ELR (cell line): ENCODE measurements at regions not wholly inside any gene's neighbourhood (a gene's known extent, or its start where the extent isn't known, plus 50 kb on each side); places are given as distances from the start of the nearest gene placed in this dataset.
"Not testable (repeated sequence)": the region's sequence is repeated elsewhere in the genome, so short reads cannot be mapped to it uniquely, and the experiment has no call there.

Experiments
- DNase-seq: peaks from one replicate; pipeline ENCODE4 v3.0.0-alpha.2; 2015; ENCODE audit warnings: low read depth

- DNase-seq, result peak; percentile 22
These were observed 185.8 kb upstream of the NREP start for GRCh38 chr5:111942661-111943401.

- no peak for DNase-seq
These were observed 185.2 kb upstream of the NREP start for GRCh38 chr5:111942201-111942600.

GRCh38 chr5:111937094-111937493, 180.1 kb upstream of the NREP start:
- no peak for DNase-seq

DNA sequence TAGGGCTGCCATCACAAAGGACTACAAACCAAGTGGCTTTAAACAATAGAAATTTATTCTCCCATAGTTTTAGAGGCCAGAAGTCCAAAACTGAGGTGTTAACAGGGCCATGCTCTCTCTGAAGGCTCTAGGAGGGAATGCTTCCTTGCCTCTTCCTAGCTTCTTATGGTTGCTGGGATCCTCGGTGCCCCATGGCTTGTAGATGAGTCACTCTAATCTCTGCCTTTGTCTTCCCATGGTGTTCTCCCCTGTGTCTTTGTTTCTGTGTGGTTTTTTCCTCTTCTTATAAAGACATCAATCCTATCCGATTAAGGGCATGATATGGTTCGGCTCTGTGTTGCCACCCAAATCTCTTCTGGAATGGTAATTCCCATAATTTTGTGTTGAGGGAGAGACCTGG, 178.8 kb upstream of the NREP start:
- peak; percentile 30 for DNase-seq

DNA sequence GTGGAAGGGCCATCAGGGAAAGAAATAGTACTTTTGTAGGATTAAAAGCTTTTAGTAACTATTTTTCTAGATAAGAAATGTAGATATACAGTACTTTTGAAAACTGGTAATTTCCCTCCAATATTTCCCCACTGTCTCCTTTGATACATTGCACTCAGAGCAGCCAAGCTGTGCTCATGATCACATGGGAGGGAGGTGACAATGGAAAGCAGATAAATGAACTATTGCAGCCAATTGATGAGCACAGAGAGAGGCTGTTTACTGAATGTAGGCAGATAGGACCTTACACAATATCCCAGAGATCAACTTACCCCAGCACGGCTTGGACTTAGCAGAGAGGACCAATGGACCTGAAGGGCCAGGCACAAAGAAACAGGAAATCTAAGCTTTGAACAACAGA, 178.0 kb upstream of the NREP start:
- DNase-seq, result no peak

GRCh38 chr5:111934511-111934910, 177.5 kb upstream of the NREP start:
- DNase-seq, result no peak

- no peak for DNase-seq
These were observed 176.1 kb upstream of the NREP start for GRCh38 chr5:111933086-111933485.

DNA sequence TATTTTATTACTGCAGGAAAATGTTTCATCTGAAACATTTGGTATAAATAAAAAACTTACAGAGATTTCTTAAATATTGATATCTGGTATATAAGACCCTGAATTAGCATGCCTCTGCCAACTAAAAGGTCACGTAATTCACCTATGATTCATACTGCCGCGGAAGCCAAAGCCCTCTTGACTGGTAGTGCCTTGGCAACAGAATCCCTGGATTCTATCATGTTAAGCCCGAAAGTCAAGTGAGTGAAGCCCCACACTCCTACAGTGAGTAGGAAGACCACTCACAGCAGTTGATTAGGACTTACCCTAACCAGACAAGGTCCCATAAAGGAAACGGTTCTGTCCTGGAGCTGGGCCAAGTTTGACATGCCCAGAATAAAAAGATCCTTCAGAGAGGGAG, 175.6 kb upstream of the NREP start:
- peak; percentile 35 for DNase-seq

DNA sequence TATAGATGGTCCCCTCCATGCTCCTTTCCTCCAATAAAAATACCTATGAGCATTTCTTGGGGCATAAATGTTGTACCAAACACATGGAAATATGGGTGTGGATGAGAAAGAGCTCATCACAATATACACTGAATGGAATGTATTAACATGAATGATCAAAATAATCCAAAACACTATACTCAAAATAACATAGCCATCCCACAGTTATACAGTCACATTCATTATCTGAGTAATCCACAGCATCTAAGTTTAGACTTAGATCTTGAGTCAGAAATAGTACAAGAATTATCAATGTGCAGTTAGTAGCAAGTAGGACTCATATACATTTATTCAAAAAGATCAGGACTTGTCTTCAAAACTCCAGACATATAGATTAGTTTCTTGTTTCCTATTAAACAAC, 175.2 kb upstream of the NREP start:
- DNase-seq, result peak; percentile 27

DNA sequence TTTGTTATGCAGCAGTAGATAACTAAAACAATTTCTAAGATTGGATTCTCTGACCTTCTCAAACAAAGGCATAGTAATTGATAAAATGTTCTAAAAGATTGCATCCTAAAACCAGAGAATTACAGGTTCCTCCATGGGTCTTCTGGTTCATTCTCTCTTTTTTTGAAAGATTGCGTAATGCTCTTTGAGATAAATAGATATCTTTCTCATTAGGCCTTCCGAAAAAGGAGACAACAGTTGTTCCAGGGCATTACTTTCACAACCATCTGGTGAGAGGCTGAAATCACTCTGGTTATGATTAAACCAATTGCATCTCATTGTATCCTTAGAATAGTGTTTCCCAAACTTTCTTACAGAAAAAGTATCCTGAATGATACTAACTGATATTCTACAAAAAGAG, 174.7 kb upstream of the NREP start:
- DNase-seq, result no peak

DNA sequence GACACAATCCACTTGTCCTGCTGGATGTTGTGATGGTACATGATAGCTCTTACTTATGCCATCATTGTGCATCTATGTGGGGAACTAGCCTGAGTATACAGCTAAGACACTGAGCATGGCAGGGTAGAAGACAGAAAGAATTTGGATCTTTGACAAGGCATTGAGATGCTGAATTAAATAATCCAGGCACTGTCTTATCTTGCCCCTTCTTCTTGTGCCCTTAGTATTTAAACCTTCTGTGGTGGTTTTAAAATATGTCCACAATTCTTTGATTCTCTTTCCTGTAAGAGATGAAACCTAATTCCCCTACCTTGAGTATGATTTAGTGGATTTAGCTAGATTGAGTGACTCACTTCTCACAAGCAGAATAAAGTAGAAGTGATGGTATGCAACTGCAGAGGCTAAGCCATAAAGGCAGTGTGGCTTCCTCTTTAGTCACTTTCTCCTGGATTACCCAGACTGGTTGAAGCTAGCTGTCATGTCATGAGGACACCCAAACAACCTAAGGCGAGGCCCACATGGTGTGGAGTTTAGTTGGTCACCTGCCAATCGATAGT, 174.0 kb upstream of the NREP start:
- DNase-seq, result peak; percentile 87

- DNase-seq, result peak; percentile 37
These were observed 173.5 kb upstream of the NREP start for GRCh38 chr5:111930449-111930848.

- DNase-seq, result peak; percentile 94
These were observed 172.9 kb upstream of the NREP start for GRCh38 chr5:111929867-111930266.

DNA sequence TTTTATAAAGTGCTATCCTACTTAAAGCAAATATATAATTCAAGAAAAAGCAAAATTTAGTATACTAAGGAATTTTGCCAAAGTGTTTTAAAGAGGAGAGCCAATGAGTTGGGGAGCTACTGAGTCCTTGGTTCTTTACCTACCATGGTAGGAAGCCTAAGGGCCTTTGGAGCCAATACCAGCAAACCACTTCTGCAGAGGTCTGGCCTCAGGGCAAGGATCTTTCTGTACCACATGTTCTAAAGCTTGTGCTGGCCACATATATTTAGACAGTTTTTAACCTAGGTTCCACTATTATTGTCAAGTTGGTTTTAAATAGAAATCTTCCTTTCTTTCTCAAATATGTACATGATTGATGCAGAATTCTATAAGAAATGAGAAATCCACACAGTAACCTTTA, 172.3 kb upstream of the NREP start:
- DNase-seq, result peak; percentile 14

- no peak for DNase-seq
These were observed 171.5 kb upstream of the NREP start for GRCh38 chr5:111928511-111928910.

GRCh38 chr5:111927191-111927590, 170.2 kb upstream of the NREP start:
- no peak for DNase-seq

DNA sequence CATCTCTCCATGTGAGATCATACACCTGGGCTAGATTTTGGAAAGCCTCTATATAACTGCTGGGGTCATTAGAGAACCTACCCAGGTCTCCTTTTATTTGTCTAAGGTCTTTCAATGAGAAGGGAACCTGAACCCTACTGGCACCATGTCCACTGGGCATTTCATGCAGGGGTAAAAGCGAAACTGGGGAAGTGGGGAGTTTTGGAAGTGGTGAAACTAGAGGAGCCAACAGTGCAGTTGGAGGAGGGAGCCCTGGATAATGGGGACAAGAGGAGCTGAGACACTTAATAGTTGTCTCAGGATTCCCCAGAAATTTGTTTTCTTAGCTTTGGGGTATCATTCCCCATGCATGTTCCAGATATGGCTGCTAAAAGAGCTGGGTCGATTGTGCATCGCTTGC, 169.0 kb upstream of the NREP start:
- no peak for DNase-seq

DNA sequence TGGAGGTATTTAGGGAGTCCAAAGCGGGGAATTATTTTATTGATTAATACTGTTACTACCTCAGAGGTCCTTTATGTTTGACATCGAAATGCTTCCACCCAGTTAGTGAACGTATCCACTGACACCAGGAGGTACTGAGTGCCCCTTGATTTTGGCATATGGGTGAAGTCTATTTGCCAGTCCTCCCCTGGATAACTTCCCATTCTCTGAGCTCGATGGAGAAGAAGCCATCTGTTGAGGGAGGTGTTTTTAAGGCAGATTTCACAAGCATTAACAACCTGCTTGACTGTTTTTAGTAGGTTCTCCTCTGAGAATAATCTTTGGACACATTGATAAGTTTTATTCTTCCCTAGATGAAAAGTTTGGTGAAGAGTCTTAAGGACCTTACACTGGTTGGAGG, 165.3 kb upstream of the NREP start:
- DNase-seq, result no peak

DNA sequence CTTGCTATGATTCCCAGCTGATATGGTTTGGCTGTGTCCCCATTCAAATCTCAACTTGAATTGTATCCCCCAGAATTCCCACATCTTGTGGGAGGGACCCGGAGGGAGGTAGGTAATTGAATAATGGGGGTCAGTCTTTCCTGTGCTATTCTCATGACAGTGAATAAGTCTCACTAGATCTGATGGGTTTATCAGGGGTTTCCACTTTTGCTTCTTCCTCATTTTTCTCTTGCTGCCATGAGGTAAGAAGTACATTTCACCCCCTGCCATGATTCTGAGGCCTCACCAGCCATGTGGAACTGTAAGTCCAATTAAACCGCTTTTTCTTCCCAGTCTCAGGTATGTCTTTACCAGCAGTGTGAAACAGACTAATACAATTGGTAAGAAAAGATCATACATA, 164.7 kb upstream of the NREP start:
- not testable (repeated sequence) for DNase-seq

- no peak for DNase-seq
These were observed 158.1 kb upstream of the NREP start for GRCh38 chr5:111914966-111915636.

- DNase-seq, result no peak
These were observed 145.4 kb upstream of the NREP start for GRCh38 chr5:111902436-111902835.

- no peak for DNase-seq
These were observed 144.3 kb upstream of the NREP start for GRCh38 chr5:111901296-111901695.

- DNase-seq, result no peak
These were observed 136.0 kb upstream of the NREP start for GRCh38 chr5:111892949-111893348.

DNA sequence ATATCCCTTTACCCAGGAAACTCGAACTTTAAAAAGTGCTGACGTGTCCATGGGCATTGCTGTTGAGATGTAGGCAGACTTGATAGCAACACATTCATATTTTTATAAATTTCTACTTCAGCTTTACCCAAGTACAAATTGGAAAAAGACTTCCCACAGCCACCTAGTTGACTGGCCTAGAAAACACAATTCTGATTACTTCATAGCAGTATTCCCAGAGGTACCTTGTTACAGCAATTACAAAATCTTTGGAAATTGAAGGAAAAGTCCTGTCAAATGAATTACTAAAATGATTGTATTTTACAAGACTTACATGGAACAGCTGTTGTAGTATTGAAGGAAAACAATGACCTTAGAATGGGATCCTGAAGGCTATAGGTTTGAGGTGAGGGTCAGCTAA, 130.7 kb upstream of the NREP start:
- DNase-seq, result no peak
